ENCODE measurements at regions not wholly inside any gene's neighbourhood (a gene's known extent, or its start where the extent isn't known, plus 50 kb on each side); places are given as distances from the start of the nearest gene placed in this dataset.

DNA sequence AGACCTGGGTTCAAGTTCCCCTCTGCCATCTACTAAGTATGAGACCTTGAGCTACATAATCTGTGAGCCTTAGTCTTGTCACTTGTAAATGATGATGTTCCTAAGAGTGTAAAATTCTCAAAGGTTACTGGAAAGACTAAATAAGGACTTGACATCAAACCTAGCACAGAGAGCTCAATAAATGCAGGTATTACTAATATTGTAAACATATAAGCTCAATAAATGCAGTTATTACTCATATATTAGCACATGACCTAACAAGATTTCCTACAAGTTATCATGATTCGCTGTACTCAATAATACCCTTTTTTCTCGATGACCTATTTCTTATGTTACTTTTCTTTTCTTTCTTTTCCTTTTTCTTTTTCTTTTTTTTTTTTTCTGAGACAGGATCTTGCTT is 174.9 kb downstream of the ZNF281 start:
- TF ChIP-seq, protein P1, sequence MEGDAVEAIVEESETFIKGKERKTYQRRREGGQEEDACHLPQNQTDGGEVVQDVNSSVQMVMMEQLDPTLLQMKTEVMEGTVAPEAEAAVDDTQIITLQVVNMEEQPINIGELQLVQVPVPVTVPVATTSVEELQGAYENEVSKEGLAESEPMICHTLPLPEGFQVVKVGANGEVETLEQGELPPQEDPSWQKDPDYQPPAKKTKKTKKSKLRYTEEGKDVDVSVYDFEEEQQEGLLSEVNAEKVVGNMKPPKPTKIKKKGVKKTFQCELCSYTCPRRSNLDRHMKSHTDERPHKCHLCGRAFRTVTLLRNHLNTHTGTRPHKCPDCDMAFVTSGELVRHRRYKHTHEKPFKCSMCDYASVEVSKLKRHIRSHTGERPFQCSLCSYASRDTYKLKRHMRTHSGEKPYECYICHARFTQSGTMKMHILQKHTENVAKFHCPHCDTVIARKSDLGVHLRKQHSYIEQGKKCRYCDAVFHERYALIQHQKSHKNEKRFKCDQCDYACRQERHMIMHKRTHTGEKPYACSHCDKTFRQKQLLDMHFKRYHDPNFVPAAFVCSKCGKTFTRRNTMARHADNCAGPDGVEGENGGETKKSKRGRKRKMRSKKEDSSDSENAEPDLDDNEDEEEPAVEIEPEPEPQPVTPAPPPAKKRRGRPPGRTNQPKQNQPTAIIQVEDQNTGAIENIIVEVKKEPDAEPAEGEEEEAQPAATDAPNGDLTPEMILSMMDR (IDR thresholded peaks at IDR 0.05; ENCODE audit: low read length, missing control alignments), result no peak
- H3K4me3 ChIP-seq (replicated peaks; ENCODE audit: low read depth, low read length), result no peak overlapping the region
- DNase-seq (ENCODE audit: low read depth), result no peak

DNA sequence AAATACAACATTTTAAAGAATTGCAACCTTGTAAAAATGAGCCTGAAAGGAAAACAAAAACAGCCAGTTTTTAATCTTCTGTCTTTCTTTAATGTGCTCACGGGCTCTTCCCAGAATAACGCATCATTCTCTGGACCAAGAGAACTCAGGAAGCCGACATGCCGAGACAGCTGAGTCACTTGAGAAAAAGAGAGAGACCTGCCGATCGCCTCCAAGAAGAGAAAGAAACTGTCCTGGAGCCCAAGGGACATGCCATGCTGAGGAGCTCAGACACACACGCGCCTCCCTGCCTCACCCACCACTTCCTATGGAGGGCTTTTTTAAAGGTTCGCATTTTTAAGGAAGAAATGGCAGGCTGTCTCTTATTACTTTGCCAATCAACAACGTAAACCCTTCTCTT is 176.4 kb downstream of the ZNF281 start:
- H3K4me3 ChIP-seq (replicated peaks; ENCODE audit: low read depth, low read length), result no peak overlapping the region
- TF ChIP-seq, protein P1 (IDR thresholded peaks at IDR 0.05; ENCODE audit: low read length, missing control alignments), result no peak
- peak; percentile 33 for DNase-seq (ENCODE audit: low read depth)

DNA sequence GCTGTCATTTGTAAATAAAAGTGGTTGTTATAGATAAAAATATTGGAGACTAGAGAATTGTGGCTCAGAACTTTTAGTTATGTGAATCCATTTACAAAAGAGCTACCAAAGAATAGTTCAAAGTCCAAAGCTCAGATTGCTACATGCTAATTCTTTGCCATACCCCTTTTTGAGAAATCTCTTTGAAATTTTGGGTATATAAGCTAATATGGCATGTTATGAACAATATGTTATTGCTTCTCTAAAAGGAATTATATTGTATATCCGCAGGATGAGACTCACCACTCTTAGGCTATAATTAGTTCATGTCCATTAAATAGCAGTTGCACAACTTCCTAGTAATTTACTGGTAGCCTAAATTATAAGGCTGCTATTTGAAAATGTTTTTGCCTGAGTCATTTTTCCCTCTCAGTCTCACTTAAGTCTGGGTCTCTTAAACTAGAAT is 178.0 kb downstream of the ZNF281 start:
- no peak overlapping the region for H3K4me3 ChIP-seq (replicated peaks; ENCODE audit: low read depth, low read length)
- TF ChIP-seq, protein P1 (IDR thresholded peaks at IDR 0.05; ENCODE audit: low read length, missing control alignments), result no peak
- DNase-seq (ENCODE audit: low read depth), result peak; percentile 20

DNA sequence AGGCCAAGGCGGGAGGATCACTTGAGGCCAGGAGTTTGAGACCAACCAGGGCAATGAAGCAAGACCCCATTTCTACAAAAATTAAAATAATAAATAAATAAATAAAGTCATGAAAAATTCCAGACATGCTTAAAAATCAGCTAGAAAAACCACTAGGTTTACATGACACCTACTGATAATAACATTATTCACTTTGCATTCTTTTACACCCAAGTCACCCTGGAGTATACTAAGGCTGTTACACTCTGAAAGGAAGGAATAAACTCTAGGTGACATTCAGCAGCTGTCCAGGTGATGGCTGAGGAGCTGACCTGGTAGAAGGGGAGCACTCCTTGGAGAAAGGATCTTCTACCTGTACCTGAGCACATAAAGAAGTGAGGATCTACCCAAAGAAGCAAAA is 179.2 kb downstream of the ZNF281 start:
- no peak for DNase-seq (ENCODE audit: low read depth)
- TF ChIP-seq, protein P1 (IDR thresholded peaks at IDR 0.05; ENCODE audit: low read length, missing control alignments), result no peak
- no peak overlapping the region for H3K4me3 ChIP-seq (replicated peaks; ENCODE audit: low read depth, low read length)

DNA sequence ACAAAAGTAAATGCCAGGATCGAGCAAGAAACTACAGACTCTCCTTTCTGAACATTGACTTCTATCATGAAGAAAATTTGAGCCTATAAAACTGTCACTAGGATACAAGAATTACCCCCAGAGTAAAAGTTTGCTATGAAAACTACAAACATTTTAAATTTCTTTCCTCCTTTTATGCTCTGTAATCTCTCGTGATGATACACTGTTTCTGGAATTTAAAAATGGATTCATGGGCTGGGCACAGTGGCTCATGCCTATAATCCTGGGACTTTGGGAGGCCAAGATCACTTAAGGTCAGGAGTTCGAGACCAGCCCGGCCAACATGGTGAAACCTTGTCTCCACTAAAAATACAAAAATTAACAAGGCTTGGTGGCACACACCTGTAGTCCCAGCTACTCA is 181.3 kb downstream of the ZNF281 start:
- TF ChIP-seq, protein P1 (IDR thresholded peaks at IDR 0.05; ENCODE audit: low read length, missing control alignments), result no peak
- no peak for DNase-seq (ENCODE audit: low read depth)
- no peak overlapping the region for H3K4me3 ChIP-seq (replicated peaks; ENCODE audit: low read depth, low read length)

DNA sequence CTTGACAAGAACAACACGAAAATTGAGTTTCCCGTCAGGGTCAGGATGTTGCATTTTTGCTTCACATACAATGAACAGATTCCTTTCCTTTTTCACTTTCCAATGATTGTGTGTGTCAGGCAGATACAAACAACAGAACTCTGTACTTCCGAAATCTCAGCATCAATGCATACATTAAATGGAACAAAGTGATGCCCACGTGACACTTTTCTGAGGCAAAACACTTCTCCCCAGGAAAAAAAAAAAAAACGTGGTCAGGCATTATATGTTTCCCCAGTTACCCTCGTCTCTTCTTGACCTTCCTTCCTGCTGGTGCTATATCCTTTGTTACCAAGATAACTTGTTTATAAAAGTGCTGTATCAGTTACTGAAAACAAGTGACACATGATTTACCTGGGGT is 181.8 kb downstream of the ZNF281 start:
- H3K4me3 ChIP-seq (replicated peaks; ENCODE audit: low read depth, low read length), result no peak overlapping the region
- DNase-seq (ENCODE audit: low read depth), result peak; percentile 3

More for the DNA sequence above, 181.8 kb downstream of the ZNF281 start:
- TF ChIP-seq, protein P1 (IDR thresholded peaks at IDR 0.05; ENCODE audit: low read length, missing control alignments), result no peak

Measured in fibroblast of pulmonary artery (primary cell).